Osteocyte (in vitro differentiated cells): ENCODE measurements at regions not wholly inside any gene's neighbourhood (a gene's known extent, or its start where the extent isn't known, plus 50 kb on each side); places are given as distances from the start of the nearest gene placed in this dataset.

Experiments used
- DNase-seq: peaks from one replicate; pipeline ENCODE4 v3.0.0; 2021; ENCODE audit warnings: mixed read lengths; ENCODE audit not compliant: unreplicated experiment; ENCODE audit errors: extremely low spot score
- H3K27ac Mint-ChIP-seq: one replicate; pipeline ENCODE4 v1.8.0; 2021; ENCODE audit warnings: mild to moderate bottlenecking, mixed read lengths; ENCODE audit not compliant: unreplicated experiment
- H3K27me3 Mint-ChIP-seq: one replicate; pipeline ENCODE4 v1.8.0; 2021; ENCODE audit warnings: mixed read lengths; ENCODE audit not compliant: unreplicated experiment
- H3K36me3 Mint-ChIP-seq: one replicate; pipeline ENCODE4 v1.8.0; 2021; ENCODE audit warnings: mixed read lengths; ENCODE audit not compliant: unreplicated experiment
- H3K4me1 Mint-ChIP-seq: one replicate; pipeline ENCODE4 v1.8.0; 2021; ENCODE audit warnings: mixed read lengths; ENCODE audit not compliant: unreplicated experiment
- H3K4me3 Mint-ChIP-seq: one replicate; pipeline ENCODE4 v1.8.0; 2021; ENCODE audit warnings: mild to moderate bottlenecking, moderate library complexity, mixed read lengths; ENCODE audit not compliant: unreplicated experiment
- H3K9me3 Mint-ChIP-seq: one replicate; pipeline ENCODE4 v1.8.0; 2021; ENCODE audit warnings: mixed read lengths; ENCODE audit not compliant: unreplicated experiment
- CTCF ChIP-seq: fragments of 200-600 bp; sonication (generic); IDR thresholded peaks from 2 replicates; pipeline ENCODE4 v1.5.0; 2021; ENCODE audit warnings: antibody characterized with exemption, mild to moderate bottlenecking, moderate library complexity

DNA sequence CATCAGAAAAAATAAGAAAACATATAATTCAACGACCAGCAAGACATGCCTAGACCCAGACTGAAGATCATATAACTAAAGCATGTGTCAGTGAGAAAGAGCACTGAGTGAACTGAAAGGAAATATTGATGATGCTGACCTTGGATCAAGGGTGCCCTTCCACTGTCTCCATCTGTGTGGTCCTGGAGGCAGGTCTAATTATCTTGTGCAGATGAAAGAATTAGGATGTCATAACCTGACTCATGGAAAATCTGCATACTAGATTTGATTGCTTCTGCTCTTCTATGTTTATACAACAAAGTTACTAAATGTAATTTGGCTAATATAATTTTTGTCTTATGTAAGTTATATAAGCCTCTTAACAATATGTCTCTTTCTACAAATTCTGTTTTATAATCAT, 264.6 kb upstream of the TGFBR2 start:
- no peaks in the 10 kb centered on the region for H3K9me3 Mint-ChIP-seq
- no peaks in the 10 kb centered on the region for H3K27me3 Mint-ChIP-seq
- peak overlapping the region; percentile 58 for H3K27ac Mint-ChIP-seq
- H3K36me3 Mint-ChIP-seq = no peaks in the 10 kb centered on the region
- no peak overlapping the region for H3K4me3 Mint-ChIP-seq
- H3K4me1 Mint-ChIP-seq = peaks cover 40% of the 10 kb centered on the region
- DNase-seq = no peak
- no peak for TF ChIP-seq CTCF

DNA sequence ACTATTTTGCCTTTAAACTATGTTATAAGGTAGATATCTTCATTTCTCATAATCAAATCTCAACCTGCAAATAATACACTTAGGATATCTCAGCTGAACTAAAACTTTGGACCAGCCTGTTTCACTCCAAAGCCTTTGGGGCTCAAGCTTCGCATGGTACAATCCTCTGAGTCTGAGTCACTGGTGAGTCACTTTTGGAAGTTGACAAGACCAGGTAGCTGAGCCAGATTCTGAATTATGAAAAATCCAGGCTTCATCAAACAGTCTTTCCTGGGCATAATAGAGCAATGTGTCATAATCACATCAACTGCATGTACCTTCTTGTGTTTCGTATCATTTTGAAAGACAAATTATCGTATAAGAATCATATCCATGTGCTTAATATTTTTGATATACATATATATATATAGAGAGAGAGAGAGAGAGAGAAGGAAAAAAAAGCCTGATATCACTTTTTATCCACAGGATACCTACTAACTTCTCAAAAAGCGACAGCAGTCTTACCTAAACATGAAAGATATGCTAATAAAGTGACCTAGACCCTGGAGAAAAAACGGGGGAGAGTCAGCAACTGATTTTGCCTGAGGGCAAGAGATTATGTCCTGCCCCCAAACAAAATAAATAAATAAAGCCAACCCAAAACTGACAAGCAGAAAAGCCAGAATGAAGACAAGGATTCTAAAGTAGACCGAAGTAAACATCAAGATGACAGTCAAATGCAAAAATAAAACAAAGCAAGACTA, 263.9 kb upstream of the TGFBR2 start:
- no peak for DNase-seq
- Mint-ChIP-seq H3K4me1 (peaks cover 44% of the 10 kb centered on the region), H3K9me3 (no peaks in the 10 kb centered on the region), H3K36me3 (no peaks in the 10 kb centered on the region), H3K27me3 (no peaks in the 10 kb centered on the region), H3K4me3 (no peak overlapping the region), H3K27ac (peak overlapping the region; percentile 72)
- no peak for TF ChIP-seq CTCF

DNA sequence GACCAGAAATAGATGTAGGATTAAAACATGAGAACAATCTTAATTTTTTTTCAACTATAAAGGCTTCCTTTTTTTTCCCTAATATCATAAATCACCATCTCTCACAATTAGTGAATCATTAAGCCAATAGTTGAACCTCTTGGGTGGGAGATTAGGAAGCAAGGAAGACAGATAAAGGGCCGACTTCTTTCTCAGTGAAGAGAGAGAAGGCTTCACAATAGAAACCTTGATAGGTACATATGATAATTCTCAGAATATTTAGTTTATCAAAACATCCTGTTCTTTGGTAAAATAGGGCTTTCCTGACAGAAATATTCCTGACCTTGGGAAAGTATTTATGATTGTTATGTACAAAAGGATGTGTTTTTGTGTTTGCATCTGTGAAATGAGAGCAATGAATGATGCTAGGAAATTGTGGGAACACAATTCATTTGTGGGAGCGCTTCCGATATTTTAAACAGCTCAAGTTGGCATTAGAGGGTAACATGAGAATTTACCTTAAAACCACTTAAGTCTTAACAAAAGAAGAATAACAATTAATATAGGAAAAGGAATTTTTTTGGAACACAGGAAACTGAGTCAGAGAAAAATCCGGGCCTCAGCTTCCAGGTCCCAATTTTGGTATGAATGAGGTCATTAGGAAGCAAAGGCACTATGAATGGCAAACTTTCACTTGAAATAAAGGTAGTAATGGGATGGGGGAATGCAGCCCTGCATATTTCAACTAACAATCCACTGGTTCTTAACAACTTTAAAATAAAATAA, 263.2 kb upstream of the TGFBR2 start:
- H3K4me1 Mint-ChIP-seq = peaks cover 52% of the 10 kb centered on the region
- no peaks in the 10 kb centered on the region for H3K9me3 Mint-ChIP-seq
- no peaks in the 10 kb centered on the region for H3K36me3 Mint-ChIP-seq
- H3K4me3 Mint-ChIP-seq = no peak overlapping the region
- no peaks in the 10 kb centered on the region for H3K27me3 Mint-ChIP-seq
- no peak for DNase-seq
- TF ChIP-seq CTCF = no peak
- peak overlapping the region; percentile 72 for H3K27ac Mint-ChIP-seq

GRCh38 chr3:30343861-30344260, 262.5 kb upstream of the TGFBR2 start:
- H3K4me3 Mint-ChIP-seq = no peak overlapping the region
- H3K27me3 Mint-ChIP-seq = no peaks in the 10 kb centered on the region
- H3K36me3 Mint-ChIP-seq = no peaks in the 10 kb centered on the region
- H3K27ac Mint-ChIP-seq = no peak overlapping the region
- H3K4me1 Mint-ChIP-seq = peaks cover 53% of the 10 kb centered on the region
- H3K9me3 Mint-ChIP-seq = no peaks in the 10 kb centered on the region
- no peak for DNase-seq
- TF ChIP-seq CTCF = no peak

- Mint-ChIP-seq H3K27me3 (no peaks in the 10 kb centered on the region), H3K4me3 (no peak overlapping the region), H3K27ac (no peak overlapping the region), H3K36me3 (no peaks in the 10 kb centered on the region), H3K4me1 (peaks cover 53% of the 10 kb centered on the region), H3K9me3 (no peaks in the 10 kb centered on the region)
- DNase-seq = no peak
- no peak for TF ChIP-seq CTCF
Observed at GRCh38 chr3:30344288-30344687, 262.1 kb upstream of the TGFBR2 start.
